HCT116 (cell line): ENCODE measurements at regions not wholly inside any gene's neighbourhood (a gene's known extent, or its start where the extent isn't known, plus 50 kb on each side); places are given as distances from the start of the nearest gene placed in this dataset.

Source experiments
- ATAC-seq: fragments of 200-7000 bp; cut with Tn5 transposase; 2 replicates; pipeline ENCODE4 v1.9.1; 2020; ENCODE audit warnings: mild to moderate bottlenecking, moderate library complexity
- BruUV-seq: library from RNA; stranded (reverse); fragments of 400-500 nt; replicated peaks from 2 replicates; lab custom pipeline; 2021; lab: Mats Ljungman, UMichigan
- CTCF ChIA-PET: fragments of 300-600 bp; sonication (Branson Sonifier 250); formaldehyde crosslinking; loops from one replicate; lab custom pipeline; 2021; ENCODE audit warnings: antibody characterized with exemption; lab: Charles Lee
- POLR2A ChIA-PET: fragments of 300-600, 350-600 bp; sonication (Branson Sonifier 250); formaldehyde crosslinking; loops from one replicate; lab custom pipeline; 2021; ENCODE audit warnings: antibody characterized with exemption; lab: Charles Lee
- RAD21 ChIA-PET, 2 experiments: fragments of 300-600 bp; sonication (Branson Sonifier 250); formaldehyde crosslinking; loops; one replicate each; lab custom pipeline; 2023; ENCODE audit warnings: low total read pairs in 2 of 2; ENCODE audit not compliant: uncharacterized antibody in 2 of 2, unreplicated experiment in 2 of 2, low non-redundant PET in 1 of 2; lab: Charles Lee
- DNase-seq: peaks from one replicate; pipeline ENCODE4 v3.0.0-alpha.2; 2010; ENCODE audit warnings: low read depth, low spot score
- H2AFZ ChIP-seq: fragments of 200-600 bp; shearing (Covaris generic), sonication (generic); 2 replicates; pipeline ENCODE4 v1.6.1; 2017; ENCODE audit warnings: low read depth, mixed run types, mixed read lengths, antibody characterized with exemption, low read length; ENCODE audit not compliant: poor library complexity, severe bottlenecking
- H3K27ac ChIP-seq: 2 replicates; pipeline ENCODE4 v1.5.1; 2012; ENCODE audit warnings: low read depth, low read length
- H3K27me3 ChIP-seq: fragments of 200-600 bp; sonication (generic); 2 replicates; pipeline ENCODE4 v1.6.1; 2016; ENCODE audit warnings: mixed run types, low read length, mixed read lengths; ENCODE audit not compliant: insufficient read depth
- H3K36me3 ChIP-seq, 2 experiments: fragments of 200-500 bp in 1 of 2; fragments of 200-600 bp in 1 of 2; sonication (Bioruptor generic) in 1 of 2; sonication (generic) in 1 of 2; 2 replicates each; pipeline versions ENCODE4 v1.5.1 to v1.6.1; 2014 to 2016; ENCODE audit warnings: low read length in 2 of 2, inconsistent platforms in 1 of 2, mixed read lengths in 1 of 2, mixed run types in 1 of 2; ENCODE audit not compliant: insufficient read depth in 2 of 2, control insufficient read depth in 1 of 2
- H3K4me1 ChIP-seq, 2 experiments: fragments of 200-600 bp in 1 of 2; sonication (generic) in 1 of 2; 2 replicates each; pipeline versions ENCODE4 v1.5.1 to v1.6.1; 2012 to 2017; ENCODE audit warnings: low read length in 2 of 2, inconsistent platforms in 1 of 2, mild to moderate bottlenecking in 1 of 2, mixed read lengths in 1 of 2, mixed run types in 1 of 2, moderate library complexity in 1 of 2; ENCODE audit not compliant: insufficient read depth in 2 of 2, control insufficient read depth in 1 of 2
- H3K4me2 ChIP-seq: fragments of 200-600 bp; sonication (generic); 2 replicates; pipeline ENCODE4 v1.6.1; 2017; ENCODE audit warnings: mixed run types, low read length, mixed read lengths
- H3K4me3 ChIP-seq, 2 experiments: fragments of 200-600 bp in 1 of 2; sonication (generic) in 1 of 2; replicated peaks in 1 of 2; 2 replicates each; pipeline ENCODE4 v1.5.1; 2011 to 2016; ENCODE audit warnings: low read length in 2 of 2, control low read depth in 1 of 2, low read depth in 1 of 2, mild to moderate bottlenecking in 1 of 2, mixed read lengths in 1 of 2, mixed run types in 1 of 2
- H3K79me2 ChIP-seq: fragments of 200-600 bp; sonication (generic); 2 replicates; pipeline ENCODE4 v1.6.1; 2017; ENCODE audit warnings: mild to moderate bottlenecking, mixed run types, low read length, moderate library complexity, mixed read lengths; ENCODE audit not compliant: insufficient read depth
- H3K9ac ChIP-seq: fragments of 200-600 bp; sonication (generic); 2 replicates; pipeline ENCODE4 v1.6.1; 2016; ENCODE audit warnings: low read length, mixed read lengths
- H3K9me2 ChIP-seq: fragments of 200-600 bp; sonication (generic), shearing (Covaris generic); 2 replicates; pipeline ENCODE4 v1.6.1; 2017; ENCODE audit warnings: mixed run types, mild to moderate bottlenecking, moderate library complexity; ENCODE audit not compliant: insufficient read depth
- H3K9me3 ChIP-seq, 2 experiments: fragments of 200-500 bp in 1 of 2; fragments of 200-600 bp in 1 of 2; sonication (Bioruptor generic) in 1 of 2; sonication (generic) in 1 of 2; 2 replicates each; pipeline ENCODE4 v1.6.1; 2014 to 2017; ENCODE audit warnings: low read length in 2 of 2, mixed read lengths in 2 of 2, inconsistent platforms in 1 of 2, low read depth in 1 of 2, mild to moderate bottlenecking in 1 of 2, mixed run types in 1 of 2, moderate library complexity in 1 of 2; ENCODE audit not compliant: control insufficient read depth in 1 of 2, insufficient read depth in 1 of 2
- H4K20me1 ChIP-seq: fragments of 200-600 bp; sonication (generic), shearing (Covaris generic); 2 replicates; pipeline ENCODE4 v1.6.1; 2017; ENCODE audit warnings: mixed run types, mild to moderate bottlenecking, moderate library complexity; ENCODE audit not compliant: insufficient read depth
- CBX3 ChIP-seq: IDR thresholded peaks from 2 replicates; pipeline ENCODE4 v1.6.1; 2012; ENCODE audit warnings: low read depth
- CEBPB ChIP-seq: IDR thresholded peaks from 2 replicates; pipeline ENCODE4 v1.6.1; 2012; ENCODE audit warnings: low read depth
- EGR1 ChIP-seq: IDR thresholded peaks from 2 replicates; pipeline ENCODE4 v1.6.1; 2012; ENCODE audit warnings: low read depth
- ELF1 ChIP-seq: IDR thresholded peaks from 2 replicates; pipeline ENCODE4 v1.6.1; 2012; ENCODE audit warnings: low read depth, borderline replicate concordance
- EZH2phosphoT487 ChIP-seq: fragments of 200-600 bp; IDR thresholded peaks from 2 replicates; pipeline ENCODE4 v1.6.1; 2018; ENCODE audit warnings: antibody characterized with exemption, borderline replicate concordance
- FOSL1 ChIP-seq: IDR thresholded peaks from 2 replicates; pipeline ENCODE4 v1.6.1; 2012; ENCODE audit warnings: low read depth
- POLR2A ChIP-seq: IDR thresholded peaks from 2 replicates; pipeline ENCODE4 v1.7.0; 2011; ENCODE audit warnings: borderline replicate concordance; ENCODE audit not compliant: insufficient read depth, insufficient read length; ENCODE audit errors: extremely low read depth
- POLR2AphosphoS5 ChIP-seq: IDR thresholded peaks from 2 replicates; pipeline ENCODE4 v1.6.1; 2011; ENCODE audit warnings: mild to moderate bottlenecking, low read depth, low read length, moderate library complexity
- REST ChIP-seq: IDR thresholded peaks from 2 replicates; pipeline ENCODE4 v1.6.1; 2012; ENCODE audit warnings: low read depth
- SP1 ChIP-seq: IDR thresholded peaks from 2 replicates; pipeline ENCODE4 v1.6.1; 2012; ENCODE audit warnings: low read depth
- SRF ChIP-seq: IDR thresholded peaks from 2 replicates; pipeline ENCODE4 v1.6.1; 2012; ENCODE audit warnings: low read depth
- TCF7L2 ChIP-seq: IDR thresholded peaks from 2 replicates; pipeline ENCODE4 v1.7.0; 2011; ENCODE audit warnings: borderline replicate concordance, inconsistent platforms; ENCODE audit not compliant: insufficient read depth, insufficient read length; ENCODE audit errors: extremely low read depth
- YY1 ChIP-seq: IDR thresholded peaks from 2 replicates; pipeline ENCODE4 v1.6.1; 2011; ENCODE audit warnings: low read length, low read depth, moderate library complexity, mild to moderate bottlenecking; ENCODE audit not compliant: insufficient replicate concordance; ENCODE audit errors: extremely low read depth
- ZBTB33 ChIP-seq: IDR thresholded peaks from 2 replicates; pipeline ENCODE4 v1.6.1; 2011; ENCODE audit warnings: mild to moderate bottlenecking, low read length, moderate library complexity; ENCODE audit not compliant: insufficient replicate concordance; ENCODE audit errors: extremely low read depth
- ZFX ChIP-seq: fragments of 450-650 bp; IDR thresholded peaks from 2 replicates; pipeline ENCODE4 v1.6.1; 2017
- ZNF274 ChIP-seq: fragments of 200-500 bp; sonication (Bioruptor generic); IDR thresholded peaks from 2 replicates; pipeline ENCODE4 v1.6.1; 2014; ENCODE audit warnings: mild to moderate bottlenecking, low read depth, low read length, inconsistent platforms
- intact Hi-C: fragments of 100-400 bp; cut with micrococcal nuclease; formaldehyde crosslinking; loops from 2 replicates; pipeline ENCODE4 v1.10.0; 2022
- TF ChIP-seq, protein P1 (sequence below): IDR thresholded peaks from 2 replicates; pipeline ENCODE4 v1.6.1; 2012
- TF ChIP-seq, protein P2 (sequence below), 3 experiments: fragments of 200-600 bp in 1 of 3; sonication (generic) in 1 of 3; IDR thresholded peaks in 2 of 3; conservative IDR thresholded peaks in 1 of 3; 2 replicates each; pipeline ENCODE4 v1.5.1; 2012 to 2017; ENCODE audit warnings: low read depth in 2 of 3, low read length in 2 of 3, antibody characterized with exemption in 1 of 3, borderline replicate concordance in 1 of 3, control low read depth in 1 of 3, mild to moderate bottlenecking in 1 of 3, mixed read lengths in 1 of 3, mixed run types in 1 of 3, moderate library complexity in 1 of 3; ENCODE audit not compliant: insufficient read depth in 1 of 3

GRCh38 chr17:12537436-12537835 lies 128.3 kb upstream of the MYOCD start (continued):
- no peak for TF ChIP-seq EGR1

DNA sequence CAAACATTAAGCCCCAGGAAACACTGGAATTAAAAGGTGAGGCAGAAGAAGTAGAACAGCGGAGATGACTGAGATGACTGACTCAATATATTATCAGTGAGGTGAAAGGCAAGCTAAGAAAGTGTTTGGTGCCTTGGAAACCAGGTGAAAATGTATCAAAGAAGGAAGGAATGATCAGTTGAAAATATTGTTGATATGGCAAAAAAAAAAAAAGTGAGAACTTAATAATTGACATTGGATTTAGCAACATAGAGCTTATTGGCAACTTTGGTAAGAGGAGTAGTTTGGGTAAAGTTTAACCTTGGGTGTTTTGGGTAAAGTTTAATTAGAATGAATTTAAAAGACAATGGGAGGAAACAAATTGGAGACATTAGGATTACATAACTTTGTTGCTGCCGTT lies 127.7 kb upstream of the MYOCD start:
- CTCF ChIA-PET = interaction anchor here (1.1 kb wide), 1 partner anchor 8 kb away, joined by 8 read pairs; no protein-coding TSS in a partner anchor
- no peaks in the 10 kb centered on the region for H3K9me2 ChIP-seq
- H2AFZ ChIP-seq = no peak overlapping the region
- no peak for ATAC-seq
- H3K27me3 ChIP-seq = peaks cover 5% of the 10 kb centered on the region; the same call in 1 of the 2 replicates
- intact Hi-C loops = no loop called here
- H3K9me3 ChIP-seq = no peaks in the 10 kb centered on the region
- RAD21 ChIA-PET = no interaction called here
- POLR2A ChIA-PET = no interaction called here
- no peak for DNase-seq
- H4K20me1 ChIP-seq = no peaks in the 10 kb centered on the region
- H3K4me2 ChIP-seq = no peak overlapping the region
- no peaks in the 10 kb centered on the region for H3K4me1 ChIP-seq
- no TSS peak for BruUV-seq
- no peak overlapping the region for H3K4me3 ChIP-seq
- no peak overlapping the region for H3K27ac ChIP-seq
- no peaks in the 10 kb centered on the region for H3K36me3 ChIP-seq
- H3K9ac ChIP-seq = no peak overlapping the region
- H3K79me2 ChIP-seq = no peaks in the 10 kb centered on the region
- TF ChIP-seq REST (no peak), SP1 (no peak), SRF (no peak), ZNF274 (no peak), TCF7L2 (no peak), CEBPB (no peak), YY1 (no peak), POLR2AphosphoS5 (no peak), FOSL1 (no peak), POLR2A (no peak), ZFX (no peak), ZBTB33 (no peak), ELF1 (no peak), CBX3 (no peak), EZH2phosphoT487 (no peak)
- TF ChIP-seq, protein P1, sequence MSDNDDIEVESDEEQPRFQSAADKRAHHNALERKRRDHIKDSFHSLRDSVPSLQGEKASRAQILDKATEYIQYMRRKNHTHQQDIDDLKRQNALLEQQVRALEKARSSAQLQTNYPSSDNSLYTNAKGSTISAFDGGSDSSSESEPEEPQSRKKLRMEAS = no peak
- TF ChIP-seq, protein P2, sequence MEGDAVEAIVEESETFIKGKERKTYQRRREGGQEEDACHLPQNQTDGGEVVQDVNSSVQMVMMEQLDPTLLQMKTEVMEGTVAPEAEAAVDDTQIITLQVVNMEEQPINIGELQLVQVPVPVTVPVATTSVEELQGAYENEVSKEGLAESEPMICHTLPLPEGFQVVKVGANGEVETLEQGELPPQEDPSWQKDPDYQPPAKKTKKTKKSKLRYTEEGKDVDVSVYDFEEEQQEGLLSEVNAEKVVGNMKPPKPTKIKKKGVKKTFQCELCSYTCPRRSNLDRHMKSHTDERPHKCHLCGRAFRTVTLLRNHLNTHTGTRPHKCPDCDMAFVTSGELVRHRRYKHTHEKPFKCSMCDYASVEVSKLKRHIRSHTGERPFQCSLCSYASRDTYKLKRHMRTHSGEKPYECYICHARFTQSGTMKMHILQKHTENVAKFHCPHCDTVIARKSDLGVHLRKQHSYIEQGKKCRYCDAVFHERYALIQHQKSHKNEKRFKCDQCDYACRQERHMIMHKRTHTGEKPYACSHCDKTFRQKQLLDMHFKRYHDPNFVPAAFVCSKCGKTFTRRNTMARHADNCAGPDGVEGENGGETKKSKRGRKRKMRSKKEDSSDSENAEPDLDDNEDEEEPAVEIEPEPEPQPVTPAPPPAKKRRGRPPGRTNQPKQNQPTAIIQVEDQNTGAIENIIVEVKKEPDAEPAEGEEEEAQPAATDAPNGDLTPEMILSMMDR (IDR thresholded peaks at IDR 0.05 in 2 of 3, conservative IDR thresholded peaks at IDR 0.05 in 1 of 3; ENCODE audit: borderline replicate concordance in 1 of 3, insufficient read depth in 1 of 3, low read depth in 2 of 3, low read length in 2 of 3) = no peak
